ENCODE measurements at regions not wholly inside any gene's neighbourhood (a gene's known extent, or its start where the extent isn't known, plus 50 kb on each side); places are given as distances from the start of the nearest gene placed in this dataset.

DNA sequence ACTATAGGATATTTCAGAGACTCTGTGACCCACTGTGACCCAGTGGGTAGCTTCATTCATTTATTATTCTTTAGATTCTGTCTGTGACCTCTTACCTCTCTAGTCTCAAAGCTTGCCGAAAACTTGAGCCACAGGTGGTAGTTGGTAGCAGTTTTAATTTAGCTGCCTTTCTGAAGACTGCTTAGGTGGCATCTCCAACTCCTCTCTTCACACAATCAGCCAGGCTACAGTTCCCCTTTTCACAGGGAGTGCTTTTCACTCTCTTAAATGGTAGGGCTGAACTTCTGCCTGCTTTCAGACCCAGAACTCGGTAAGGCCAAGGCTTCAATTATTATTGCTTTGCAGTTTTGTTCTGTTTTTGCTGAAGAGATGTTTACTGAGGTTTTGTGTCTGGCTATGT lies 349.6 kb downstream of the ARL6IP6 start:
- TF ChIP-seq, protein P1, sequence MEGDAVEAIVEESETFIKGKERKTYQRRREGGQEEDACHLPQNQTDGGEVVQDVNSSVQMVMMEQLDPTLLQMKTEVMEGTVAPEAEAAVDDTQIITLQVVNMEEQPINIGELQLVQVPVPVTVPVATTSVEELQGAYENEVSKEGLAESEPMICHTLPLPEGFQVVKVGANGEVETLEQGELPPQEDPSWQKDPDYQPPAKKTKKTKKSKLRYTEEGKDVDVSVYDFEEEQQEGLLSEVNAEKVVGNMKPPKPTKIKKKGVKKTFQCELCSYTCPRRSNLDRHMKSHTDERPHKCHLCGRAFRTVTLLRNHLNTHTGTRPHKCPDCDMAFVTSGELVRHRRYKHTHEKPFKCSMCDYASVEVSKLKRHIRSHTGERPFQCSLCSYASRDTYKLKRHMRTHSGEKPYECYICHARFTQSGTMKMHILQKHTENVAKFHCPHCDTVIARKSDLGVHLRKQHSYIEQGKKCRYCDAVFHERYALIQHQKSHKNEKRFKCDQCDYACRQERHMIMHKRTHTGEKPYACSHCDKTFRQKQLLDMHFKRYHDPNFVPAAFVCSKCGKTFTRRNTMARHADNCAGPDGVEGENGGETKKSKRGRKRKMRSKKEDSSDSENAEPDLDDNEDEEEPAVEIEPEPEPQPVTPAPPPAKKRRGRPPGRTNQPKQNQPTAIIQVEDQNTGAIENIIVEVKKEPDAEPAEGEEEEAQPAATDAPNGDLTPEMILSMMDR (IDR thresholded peaks at IDR 0.05; ENCODE audit: low read depth, low read length, poor library complexity, severe bottlenecking) = no peak
- no peak for TF ChIP-seq EZH2phosphoT487 (IDR thresholded peaks at IDR 0.05; ENCODE audit: borderline replicate concordance, low read length)

Data from DOHH2 (cell line).